Mucosa of rectum (tissue), 2 donors: ENCODE measurements at regions not wholly inside any gene's neighbourhood (a gene's known extent, or its start where the extent isn't known, plus 50 kb on each side); places are given as distances from the start of the nearest gene placed in this dataset.
"Not testable (repeated sequence)": the region's sequence is repeated elsewhere in the genome, so short reads cannot be mapped to it uniquely, and the experiment has no call there.

Experiments used
- H3K27ac ChIP-seq, 2 donors: one replicate each; pipeline ENCODE4 v1.7.0; 2013; ENCODE audit warnings: inconsistent platforms in 2 of 2, low read depth in 2 of 2, low read length in 2 of 2
- H3K27me3 ChIP-seq, 2 donors: one replicate each; pipeline ENCODE4 v1.7.0; 2013; ENCODE audit warnings: low read length in 2 of 2; ENCODE audit not compliant: control insufficient read depth in 2 of 2, insufficient read depth in 2 of 2
- H3K36me3 ChIP-seq, 2 donors: one replicate each; pipeline ENCODE4 v1.7.0; 2013; ENCODE audit warnings: low read length in 2 of 2; ENCODE audit not compliant: control insufficient read depth in 2 of 2, insufficient read depth in 2 of 2
- H3K4me1 ChIP-seq, 2 donors: one replicate each; pipeline ENCODE4 v1.7.0; 2013; ENCODE audit warnings: low read length in 2 of 2, mild to moderate bottlenecking in 1 of 2; ENCODE audit not compliant: control insufficient read depth in 2 of 2, insufficient read depth in 2 of 2
- H3K4me3 ChIP-seq, 2 donors: one replicate each; pipeline ENCODE4 v1.7.0; 2013; ENCODE audit warnings: low read length in 2 of 2
- H3K9ac ChIP-seq, 2 donors: one replicate each; pipeline ENCODE4 v1.7.0; 2013; ENCODE audit warnings: low read length in 2 of 2, low read depth in 1 of 2, mild to moderate bottlenecking in 1 of 2
- H3K9me3 ChIP-seq, 2 donors: one replicate each; pipeline ENCODE4 v1.7.0; 2013; ENCODE audit warnings: low read length in 2 of 2; ENCODE audit not compliant: control insufficient read depth in 2 of 2
- donor health status: healthy.
- donor health status: Normal muscosa, but diverticular disease.

DNA sequence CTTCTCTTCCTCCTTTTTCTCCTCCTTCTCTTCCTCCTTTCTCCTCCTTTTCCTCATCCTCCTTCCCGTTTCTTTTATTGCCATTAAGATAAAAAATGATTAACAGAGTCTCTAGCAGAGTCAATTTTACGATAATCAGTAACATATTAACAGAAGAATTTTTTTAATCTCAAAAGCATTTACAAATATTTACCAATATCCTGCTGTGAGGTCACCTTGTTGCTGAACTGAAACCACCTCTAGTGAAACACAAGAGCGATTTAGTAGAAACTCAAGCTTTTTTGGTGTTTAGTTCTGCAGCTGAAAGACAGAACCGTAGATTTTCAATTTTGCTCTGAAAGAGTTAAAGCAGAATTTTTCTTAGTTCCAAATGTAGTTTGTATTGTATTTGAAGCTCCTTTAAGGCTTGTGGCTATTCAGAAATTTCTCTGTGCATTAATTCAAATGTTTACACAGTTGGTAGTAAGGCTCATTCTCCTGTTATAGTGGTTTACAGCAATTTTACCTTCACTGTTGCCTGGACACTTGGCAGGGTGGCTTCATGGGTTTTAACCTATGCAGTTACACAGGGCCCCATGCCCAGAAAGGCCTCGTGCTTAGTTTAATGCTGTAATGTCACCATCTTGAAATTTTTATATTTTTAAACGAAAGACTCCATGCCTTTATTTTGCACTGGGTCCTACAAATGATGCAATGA lies 1106.6 kb upstream of the FAM98A start:
- no peak overlapping the region for H3K4me3 ChIP-seq
- H3K27me3 ChIP-seq: no peaks in the 10 kb centered on the region
- no peaks in the 10 kb centered on the region for H3K36me3 ChIP-seq
- H3K27ac ChIP-seq: no peak overlapping the region
- H3K4me1 ChIP-seq: no peaks in the 10 kb centered on the region
- H3K9ac ChIP-seq: no peak overlapping the region
- no peaks in the 10 kb centered on the region for H3K9me3 ChIP-seq

- Histone ChIP-seq H3K36me3 (no peaks in the 10 kb centered on the region), H3K4me3 (no peak overlapping the region), H3K9ac (no peak overlapping the region), H3K27me3 (no peaks in the 10 kb centered on the region), H3K9me3 (no peaks in the 10 kb centered on the region), H3K27ac (no peak overlapping the region), H3K4me1 (no peaks in the 10 kb centered on the region)
These were observed 1104.2 kb upstream of the FAM98A start for GRCh38 chr2:34703292-34703691.

- H3K27me3 ChIP-seq, H3K36me3 ChIP-seq, H3K9ac ChIP-seq, H3K27ac ChIP-seq, H3K4me3 ChIP-seq, H3K9me3 ChIP-seq, H3K4me1 ChIP-seq: not testable (repeated sequence)
These were observed 1103.3 kb upstream of the FAM98A start for GRCh38 chr2:34702391-34702790.

GRCh38 chr2:34677591-34677990 lies 1078.5 kb upstream of the FAM98A start:
- not testable (repeated sequence) for H3K27ac ChIP-seq, H3K27me3 ChIP-seq, H3K9me3 ChIP-seq, H3K4me1 ChIP-seq, H3K36me3 ChIP-seq, H3K9ac ChIP-seq, H3K4me3 ChIP-seq

DNA sequence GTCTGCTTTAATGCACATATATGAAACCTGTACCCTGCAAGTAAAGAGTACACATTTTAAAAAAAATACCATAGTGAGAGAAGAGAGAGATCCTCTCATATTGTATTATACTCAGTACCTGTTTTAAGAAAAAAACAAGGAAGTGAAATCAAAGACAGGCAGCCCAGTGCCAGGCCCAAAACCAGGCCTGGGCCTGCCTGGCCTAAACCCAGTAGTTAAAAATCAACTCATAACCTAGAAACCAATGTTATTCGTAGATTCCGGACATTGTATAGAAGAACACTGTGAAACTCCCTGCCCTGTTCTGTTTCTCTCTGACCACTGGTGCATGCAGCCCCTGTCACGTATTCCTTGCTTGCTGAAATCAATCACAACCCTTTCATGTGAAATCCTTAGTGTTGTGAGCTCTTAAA lies 1078.0 kb upstream of the FAM98A start:
- H3K36me3 ChIP-seq, H3K27ac ChIP-seq, H3K4me3 ChIP-seq, H3K27me3 ChIP-seq, H3K9ac ChIP-seq, H3K4me1 ChIP-seq, H3K9me3 ChIP-seq: not testable (repeated sequence)

GRCh38 chr2:34670482-34670881 lies 1071.4 kb upstream of the FAM98A start:
- Histone ChIP-seq H3K4me3 (no peak overlapping the region), H3K36me3 (no peaks in the 10 kb centered on the region), H3K27ac (no peak overlapping the region), H3K9me3 (no peaks in the 10 kb centered on the region), H3K4me1 (no peaks in the 10 kb centered on the region), H3K9ac (no peak overlapping the region), H3K27me3 (no peaks in the 10 kb centered on the region)

DNA sequence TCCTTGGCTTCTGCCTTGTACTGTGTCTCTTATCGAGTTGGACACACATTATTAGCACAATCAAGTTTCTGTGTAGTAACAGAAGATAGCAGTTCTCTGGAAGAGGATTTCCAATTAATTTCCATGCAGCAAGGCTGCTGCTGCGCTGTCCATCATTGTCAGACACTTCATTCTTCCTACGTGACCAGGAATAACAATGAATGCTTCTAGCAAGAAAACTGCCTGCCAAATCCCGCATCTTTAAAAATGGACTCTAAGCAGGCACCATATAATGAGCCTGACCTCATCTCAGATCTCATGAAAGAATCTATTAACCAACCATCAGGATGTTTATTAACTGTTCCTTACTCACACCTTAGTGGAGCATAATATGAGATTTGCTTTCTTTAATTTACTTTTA lies 1067.7 kb upstream of the FAM98A start:
- Histone ChIP-seq H3K4me3 (no peak overlapping the region), H3K27ac (no peak overlapping the region), H3K27me3 (no peaks in the 10 kb centered on the region), H3K4me1 (no peaks in the 10 kb centered on the region), H3K9me3 (no peaks in the 10 kb centered on the region), H3K9ac (no peak overlapping the region), H3K36me3 (no peaks in the 10 kb centered on the region)

DNA sequence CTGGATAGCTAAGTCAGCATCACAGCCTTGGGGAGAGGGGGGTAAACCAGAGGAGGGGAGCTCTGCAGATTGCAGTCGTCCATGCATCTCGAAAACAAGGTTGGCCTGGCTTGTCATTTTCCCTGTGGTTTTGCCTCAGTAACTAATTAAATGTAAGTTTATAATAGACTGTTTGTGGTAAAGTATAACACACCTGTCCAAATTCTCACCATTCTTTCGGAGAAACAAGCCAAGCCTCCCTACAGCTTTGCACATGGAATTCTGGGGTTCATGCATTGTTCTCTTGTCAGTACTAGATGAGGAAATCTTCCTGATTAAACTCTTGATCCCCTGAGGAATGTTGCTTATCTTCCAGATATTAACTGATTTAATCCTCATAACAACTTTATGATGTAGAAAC lies 1065.2 kb upstream of the FAM98A start:
- no peak overlapping the region for H3K4me3 ChIP-seq
- no peaks in the 10 kb centered on the region for H3K9me3 ChIP-seq
- no peaks in the 10 kb centered on the region for H3K27me3 ChIP-seq
- H3K4me1 ChIP-seq: no peaks in the 10 kb centered on the region
- no peaks in the 10 kb centered on the region for H3K36me3 ChIP-seq
- no peak overlapping the region for H3K9ac ChIP-seq
- H3K27ac ChIP-seq: no peak overlapping the region

- no peak overlapping the region for H3K4me3 ChIP-seq
- H3K27me3 ChIP-seq: no peaks in the 10 kb centered on the region
- H3K27ac ChIP-seq: no peak overlapping the region
- no peaks in the 10 kb centered on the region for H3K36me3 ChIP-seq
- H3K4me1 ChIP-seq: no peaks in the 10 kb centered on the region
- no peaks in the 10 kb centered on the region for H3K9me3 ChIP-seq
- H3K9ac ChIP-seq: no peak overlapping the region
These were observed 1064.2 kb upstream of the FAM98A start for GRCh38 chr2:34663314-34663713.

- Histone ChIP-seq H3K36me3 (no peaks in the 10 kb centered on the region), H3K9ac (no peak overlapping the region)
These were observed 1061.6 kb upstream of the FAM98A start for GRCh38 chr2:34660741-34661140.

DNA sequence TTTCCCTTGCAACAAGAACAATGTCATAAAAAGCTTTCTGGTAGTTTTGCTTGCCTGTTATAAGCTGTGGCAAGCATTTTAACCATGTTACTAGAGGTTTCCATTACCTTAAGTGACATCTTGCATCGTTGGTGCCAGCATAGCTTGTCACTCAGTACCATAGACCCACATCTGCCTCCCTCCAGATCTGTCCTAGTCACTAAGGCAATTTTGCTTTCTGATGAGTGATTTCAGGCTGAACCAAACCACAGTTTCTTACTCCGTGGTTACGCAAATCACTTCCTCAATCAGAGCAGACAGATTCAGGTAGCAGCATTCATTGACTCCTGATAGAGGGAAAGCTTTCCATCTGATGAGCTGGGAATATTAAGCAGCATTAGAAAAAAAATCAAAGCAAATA lies 1057.5 kb upstream of the FAM98A start:
- Histone ChIP-seq H3K4me1 (no peaks in the 10 kb centered on the region), H3K27ac (no peak overlapping the region), H3K9me3 (peaks cover 0 to 2% of the 10 kb centered on the region in 2 donors), H3K4me3 (no peak overlapping the region), H3K36me3 (no peaks in the 10 kb centered on the region), H3K9ac (no peak overlapping the region), H3K27me3 (no peaks in the 10 kb centered on the region)

More at GRCh38 chr2:34660741-34661140, 1061.6 kb upstream of the FAM98A start:
- no peaks in the 10 kb centered on the region for H3K4me1 ChIP-seq
- H3K27ac ChIP-seq: no peak overlapping the region
- H3K4me3 ChIP-seq: no peak overlapping the region
- H3K27me3 ChIP-seq: no peaks in the 10 kb centered on the region
- H3K9me3 ChIP-seq: peaks cover 0 to 2% of the 10 kb centered on the region in 2 donors
